HUDEP-2 (cell line): ENCODE measurements at regions not wholly inside any gene's neighbourhood (a gene's known extent, or its start where the extent isn't known, plus 50 kb on each side); places are given as distances from the start of the nearest gene placed in this dataset.

Experiments
- DNase-seq, 76 experiments: peaks; one replicate each; lab custom pipeline; 2025; ENCODE audit not compliant: unreplicated experiment in 76 of 76; lab: John Stamatoyannopoulos, UW

- no peak for DNase-seq
Observed at GRCh38 chr21:24935991-24936390, 671.3 kb downstream of the MRPL39 start.

- no peak for DNase-seq
Observed at GRCh38 chr21:24910591-24910990, 696.7 kb downstream of the MRPL39 start.

- no peak for DNase-seq
Observed at GRCh38 chr21:24903994-24904635, 703.2 kb downstream of the MRPL39 start.

- no peak for DNase-seq
Observed at GRCh38 chr21:24899138-24899537, 708.1 kb downstream of the MRPL39 start.

GRCh38 chr21:24897883-24898282, 709.4 kb downstream of the MRPL39 start:
- no peak for DNase-seq

GRCh38 chr21:24896735-24897124, 710.6 kb downstream of the MRPL39 start:
- DNase-seq = no peak

GRCh38 chr21:24895885-24896734, 711.2 kb downstream of the MRPL39 start:
- peak in 7 of 76 experiments; percentile 13 to 58 (median 38) for DNase-seq

- no peak for DNase-seq
Observed at GRCh38 chr21:24894324-24894723, 713.0 kb downstream of the MRPL39 start.

GRCh38 chr21:24890021-24890420, 717.3 kb downstream of the MRPL39 start:
- DNase-seq = no peak

- no peak for DNase-seq
Observed at GRCh38 chr21:24881506-24881905, 725.8 kb downstream of the MRPL39 start.

GRCh38 chr21:24870633-24871032, 736.6 kb downstream of the MRPL39 start:
- DNase-seq = no peak

- DNase-seq = no peak
Observed at GRCh38 chr21:24869862-24870261, 737.4 kb downstream of the MRPL39 start.

- no peak for DNase-seq
Observed at GRCh38 chr21:24868117-24868516, 739.2 kb downstream of the MRPL39 start.

- no peak for DNase-seq
Observed at GRCh38 chr21:24861471-24861870, 745.8 kb downstream of the MRPL39 start.

- no peak for DNase-seq
Observed at GRCh38 chr21:24856326-24856725, 751.0 kb downstream of the MRPL39 start.

- DNase-seq = no peak
Observed at GRCh38 chr21:24852610-24853195, 754.6 kb downstream of the MRPL39 start.

- no peak for DNase-seq
Observed at GRCh38 chr21:24850121-24850520, 757.2 kb downstream of the MRPL39 start.

GRCh38 chr21:24844671-24845070, 762.6 kb downstream of the MRPL39 start:
- DNase-seq = no peak

- no peak for DNase-seq
Observed at GRCh38 chr21:24840287-24840686, 767.0 kb downstream of the MRPL39 start.

- no peak for DNase-seq
Observed at GRCh38 chr21:24832961-24833360, 774.3 kb downstream of the MRPL39 start.

- DNase-seq = peak in 3 of 76 experiments; percentile 7 to 74 (median 56)
Observed at GRCh38 chr21:24829397-24829796, 777.9 kb downstream of the MRPL39 start.

GRCh38 chr21:24826822-24827221, 780.5 kb downstream of the MRPL39 start:
- no peak for DNase-seq
